Tibial nerve (tissue), 4 donors: ENCODE measurements at regions not wholly inside any gene's neighbourhood (a gene's known extent, or its start where the extent isn't known, plus 50 kb on each side); places are given as distances from the start of the nearest gene placed in this dataset.

Experiments used
- DNase-seq, 2 donors: peaks; one replicate each; pipeline ENCODE4 v3.0.0-alpha.2; 2019; ENCODE audit warnings: low spot score in 2 of 2
- H3K27ac ChIP-seq, 4 donors: fragments of 200-600 bp; sonication (generic) in 3 of 4; one replicate each; pipeline ENCODE4 v1.5.1; 2017 to 2019; ENCODE audit warnings: mild to moderate bottlenecking in 1 of 4
- H3K27me3 ChIP-seq, 2 donors: fragments of 200-600 bp; sonication (generic) in 1 of 2; one replicate each; pipeline versions ENCODE4 v1.5.1 to v1.6.0; 2017 to 2019
- H3K36me3 ChIP-seq, 3 donors: fragments of 200-600 bp; sonication (generic); one replicate each; pipeline ENCODE4 v1.5.1; 2018 to 2019
- H3K4me1 ChIP-seq, 4 donors: fragments of 200-600 bp; sonication (generic) in 3 of 4; one replicate each; pipeline ENCODE4 v1.5.1; 2017 to 2019
- H3K4me3 ChIP-seq, 4 donors: fragments of 200-600 bp; sonication (generic) in 3 of 4; one replicate each; pipeline ENCODE4 v1.5.1; 2017 to 2019; ENCODE audit warnings: mild to moderate bottlenecking in 1 of 4, moderate library complexity in 1 of 4
- H3K9me3 ChIP-seq, 4 donors: fragments of 200-600 bp; sonication (generic) in 3 of 4; one replicate each; pipeline ENCODE4 v1.5.1; 2017 to 2019
- CTCF ChIP-seq, 5 experiments: fragments of 200-600 bp in 3 of 5; fragments of 450-650 bp in 2 of 5; sonication (generic) in 3 of 5; IDR thresholded peaks; one replicate each; pipeline ENCODE4 v1.5.1; 2016 to 2019; ENCODE audit warnings: antibody characterized with exemption in 5 of 5, mild to moderate bottlenecking in 3 of 5, moderate library complexity in 2 of 5
- EP300 ChIP-seq, 2 donors: sonication (generic); formaldehyde crosslinking; IDR thresholded peaks; one replicate each; pipeline ENCODE4 v1.6.1; 2017; ENCODE audit warnings: antibody characterized with exemption in 2 of 2, mild to moderate bottlenecking in 1 of 2
- POLR2A ChIP-seq, 2 donors: fragments of 450-650 bp; IDR thresholded peaks; one replicate each; pipeline ENCODE4 v1.6.1; 2017; ENCODE audit warnings: antibody characterized with exemption in 2 of 2, mild to moderate bottlenecking in 2 of 2, moderate library complexity in 2 of 2
- WGBS, 2 donors: methylation state at CpG; one replicate each; pipeline ENCODE4 v1.1.5; 2018; 5-methylcytosine and 5-hydroxymethylcytosine counted together

- TF ChIP-seq EP300 (IDR thresholded peaks at IDR 0.05) (no peak), POLR2A (IDR thresholded peaks at IDR 0.05) (no peak), CTCF (IDR thresholded peaks at IDR 0.05) (no peak)
- no peaks in the 10 kb centered on the region for H3K36me3 ChIP-seq
- no peaks in the 10 kb centered on the region for H3K4me1 ChIP-seq
- 68 to 70% methylated on average over 4 of the region's 4 CpGs for WGBS, 2 donors
- no peaks in the 10 kb centered on the region for H3K9me3 ChIP-seq
- no peaks in the 10 kb centered on the region for H3K27me3 ChIP-seq
- no peak overlapping the region for H3K27ac ChIP-seq
- no peak overlapping the region for H3K4me3 ChIP-seq
- no peak for DNase-seq
Observed at GRCh38 chr13:104832231-104832630, 1703.2 kb downstream of the EFNB2 start.

- Histone ChIP-seq H3K36me3 (no peaks in the 10 kb centered on the region), H3K4me3 (no peak overlapping the region), H3K4me1 (no peaks in the 10 kb centered on the region), H3K27me3 (no peaks in the 10 kb centered on the region), H3K27ac (no peak overlapping the region), H3K9me3 (no peaks in the 10 kb centered on the region)
- no peak for DNase-seq
- WGBS, 2 donors, result 78 to 82% methylated on average over 6 of the region's 6 CpGs
- TF ChIP-seq EP300 (IDR thresholded peaks at IDR 0.05) (no peak), CTCF (IDR thresholded peaks at IDR 0.05) (no peak), POLR2A (IDR thresholded peaks at IDR 0.05) (no peak)
Observed at GRCh38 chr13:104831831-104832230, 1703.6 kb downstream of the EFNB2 start.

- DNase-seq, result no peak
- H3K4me3 ChIP-seq, result no peak overlapping the region
- 94 to 95% methylated on average over 1 of the region's 1 CpG for WGBS, 2 donors
- no peak overlapping the region for H3K27ac ChIP-seq
- H3K27me3 ChIP-seq, result no peaks in the 10 kb centered on the region
- H3K36me3 ChIP-seq, result no peaks in the 10 kb centered on the region
- H3K4me1 ChIP-seq, result no peaks in the 10 kb centered on the region
- H3K9me3 ChIP-seq, result no peaks in the 10 kb centered on the region
- TF ChIP-seq EP300 (IDR thresholded peaks at IDR 0.05), result no peak
- no peak for TF ChIP-seq CTCF (IDR thresholded peaks at IDR 0.05)
- no peak for TF ChIP-seq POLR2A (IDR thresholded peaks at IDR 0.05)
Observed at GRCh38 chr13:104823709-104824108, 1711.8 kb downstream of the EFNB2 start.

GRCh38 chr13:104823071-104823470 lies 1712.4 kb downstream of the EFNB2 start:
- Histone ChIP-seq H3K4me1 (no peaks in the 10 kb centered on the region), H3K9me3 (no peaks in the 10 kb centered on the region), H3K36me3 (no peaks in the 10 kb centered on the region), H3K4me3 (no peak overlapping the region), H3K27me3 (no peaks in the 10 kb centered on the region), H3K27ac (no peak overlapping the region)
- no peak for DNase-seq
- no peak for TF ChIP-seq POLR2A (IDR thresholded peaks at IDR 0.05)
- no peak for TF ChIP-seq CTCF (IDR thresholded peaks at IDR 0.05)
- no peak for TF ChIP-seq EP300 (IDR thresholded peaks at IDR 0.05)
- 36 to 38% methylated on average over 3 of the region's 3 CpGs for WGBS, 2 donors

- no peak for DNase-seq
- no peak overlapping the region for H3K4me3 ChIP-seq
- no peaks in the 10 kb centered on the region for H3K4me1 ChIP-seq
- no peaks in the 10 kb centered on the region for H3K27me3 ChIP-seq
- TF ChIP-seq EP300 (IDR thresholded peaks at IDR 0.05) (no peak), POLR2A (IDR thresholded peaks at IDR 0.05) (no peak), CTCF (IDR thresholded peaks at IDR 0.05) (no peak)
- no peak overlapping the region for H3K27ac ChIP-seq
- no peaks in the 10 kb centered on the region for H3K9me3 ChIP-seq
- no peaks in the 10 kb centered on the region for H3K36me3 ChIP-seq
- WGBS, 2 donors, result 94 to 99% methylated on average over 4 of the region's 4 CpGs
Observed at GRCh38 chr13:104817271-104817670, 1718.2 kb downstream of the EFNB2 start.
